ENCODE measurements at regions not wholly inside any gene's neighbourhood (a gene's known extent, or its start where the extent isn't known, plus 50 kb on each side); places are given as distances from the start of the nearest gene placed in this dataset.

DNA sequence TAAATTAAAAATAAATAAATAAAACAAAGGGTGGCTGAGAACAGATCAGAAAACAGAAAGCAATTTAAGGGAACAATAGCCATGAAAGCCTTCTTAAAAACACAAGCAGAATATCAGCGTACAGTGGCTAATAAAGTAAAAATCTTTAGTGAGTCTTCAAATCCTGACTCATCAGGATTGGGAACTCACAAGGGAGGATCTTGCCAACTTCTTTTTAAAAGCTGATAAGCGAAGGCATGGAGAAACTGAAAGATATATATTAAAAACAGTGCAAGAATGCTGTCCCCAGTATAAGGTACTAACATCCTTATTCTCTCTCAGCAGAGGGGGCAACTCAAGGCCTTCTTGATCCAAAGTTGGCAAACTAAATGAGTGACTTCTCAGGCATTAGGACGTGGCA lies 180.1 kb downstream of the DHX15 start:
- TF ChIP-seq, protein P1, sequence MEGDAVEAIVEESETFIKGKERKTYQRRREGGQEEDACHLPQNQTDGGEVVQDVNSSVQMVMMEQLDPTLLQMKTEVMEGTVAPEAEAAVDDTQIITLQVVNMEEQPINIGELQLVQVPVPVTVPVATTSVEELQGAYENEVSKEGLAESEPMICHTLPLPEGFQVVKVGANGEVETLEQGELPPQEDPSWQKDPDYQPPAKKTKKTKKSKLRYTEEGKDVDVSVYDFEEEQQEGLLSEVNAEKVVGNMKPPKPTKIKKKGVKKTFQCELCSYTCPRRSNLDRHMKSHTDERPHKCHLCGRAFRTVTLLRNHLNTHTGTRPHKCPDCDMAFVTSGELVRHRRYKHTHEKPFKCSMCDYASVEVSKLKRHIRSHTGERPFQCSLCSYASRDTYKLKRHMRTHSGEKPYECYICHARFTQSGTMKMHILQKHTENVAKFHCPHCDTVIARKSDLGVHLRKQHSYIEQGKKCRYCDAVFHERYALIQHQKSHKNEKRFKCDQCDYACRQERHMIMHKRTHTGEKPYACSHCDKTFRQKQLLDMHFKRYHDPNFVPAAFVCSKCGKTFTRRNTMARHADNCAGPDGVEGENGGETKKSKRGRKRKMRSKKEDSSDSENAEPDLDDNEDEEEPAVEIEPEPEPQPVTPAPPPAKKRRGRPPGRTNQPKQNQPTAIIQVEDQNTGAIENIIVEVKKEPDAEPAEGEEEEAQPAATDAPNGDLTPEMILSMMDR (conservative IDR thresholded peaks at IDR 0.05; ENCODE audit: low read length) = no peak
- no peak for TF ChIP-seq EZH2phosphoT487 (IDR thresholded peaks at IDR 0.05; ENCODE audit: borderline replicate concordance, low read depth, low read length)
